Gastroesophageal sphincter (tissue), 4 donors: ENCODE measurements at regions not wholly inside any gene's neighbourhood (a gene's known extent, or its start where the extent isn't known, plus 50 kb on each side); places are given as distances from the start of the nearest gene placed in this dataset.

Source experiments
- ATAC-seq: fragments of 150-250 bp; one replicate; pipeline ENCODE4 v1.9.1; 2016; ENCODE audit warnings: mild to moderate bottlenecking, moderate library complexity
- H3K27ac ChIP-seq, 4 donors: fragments of 200-600 bp; sonication (generic) in 3 of 4; 1 replicate in 3 of 4; 2 replicates in 1 of 4; pipeline ENCODE4 v1.5.1; 2016 to 2019
- H3K27me3 ChIP-seq: fragments of 200-600 bp; sonication (generic); one replicate; pipeline ENCODE4 v1.5.1; 2019
- H3K36me3 ChIP-seq, 2 donors: fragments of 200-600 bp; sonication (generic); one replicate each; pipeline ENCODE4 v1.5.1; 2019; ENCODE audit warnings: control low read depth in 1 of 2
- H3K4me1 ChIP-seq, 3 donors: fragments of 200-600 bp; sonication (generic); 1 replicate in 2 of 3; 2 replicates in 1 of 3; pipeline ENCODE4 v1.5.1; 2016 to 2019; ENCODE audit warnings: control low read depth in 2 of 3
- H3K4me3 ChIP-seq, 2 donors: fragments of 200-600 bp; sonication (generic); one replicate each; pipeline ENCODE4 v1.5.1; 2019; ENCODE audit warnings: mild to moderate bottlenecking in 1 of 2, moderate library complexity in 1 of 2
- H3K9me3 ChIP-seq, 3 donors: fragments of 200-600 bp; sonication (generic); one replicate each; pipeline ENCODE4 v1.5.1; 2017 to 2019; ENCODE audit warnings: control low read depth in 2 of 3
- EP300 ChIP-seq: sonication (generic); formaldehyde crosslinking; IDR thresholded peaks from one replicate; pipeline ENCODE4 v1.6.1; 2017; ENCODE audit warnings: antibody characterized with exemption, mild to moderate bottlenecking
- POLR2A ChIP-seq, 2 donors: fragments of 450-650 bp; IDR thresholded peaks; one replicate each; pipeline ENCODE4 v1.6.1; 2017; ENCODE audit warnings: antibody characterized with exemption in 2 of 2, mild to moderate bottlenecking in 2 of 2, moderate library complexity in 1 of 2
- POLR2AphosphoS5 ChIP-seq: sonication (generic); formaldehyde crosslinking; IDR thresholded peaks from one replicate; pipeline ENCODE4 v1.6.1; 2017; ENCODE audit warnings: antibody characterized with exemption
- WGBS, 2 donors: methylation state at CpG; one replicate each; pipeline ENCODE4 v1.1.5; 2018; ENCODE audit warnings: low coverage in 1 of 2; 5-methylcytosine and 5-hydroxymethylcytosine counted together
- TF ChIP-seq, protein P1 (sequence below), 4 experiments: fragments of 200-600 bp in 2 of 4; fragments of 450-650 bp in 2 of 4; sonication (generic) in 1 of 4; IDR thresholded peaks; one replicate each; pipeline ENCODE4 v1.5.1; 2017 to 2019; ENCODE audit warnings: antibody characterized with exemption in 4 of 4, mild to moderate bottlenecking in 2 of 4, moderate library complexity in 2 of 4

DNA sequence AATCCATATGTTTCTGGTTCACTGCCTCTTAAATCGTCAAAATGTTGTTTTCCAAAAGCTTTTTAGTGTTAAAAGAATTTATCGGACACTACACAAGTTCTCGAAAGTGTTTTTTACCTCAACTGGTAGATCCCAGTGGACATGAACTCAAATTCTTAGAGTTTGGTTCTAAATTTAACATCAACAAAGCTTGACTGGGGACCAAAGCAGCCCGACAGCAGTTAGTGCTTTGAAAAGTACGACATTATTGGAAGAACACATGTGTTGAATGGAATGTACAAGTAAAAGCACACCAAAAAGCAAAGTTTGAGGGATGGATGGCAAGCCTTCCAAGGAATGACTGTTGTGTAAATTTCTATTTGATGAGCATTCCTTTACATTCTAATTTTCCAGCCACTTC lies 803.9 kb upstream of the POU3F3 start:
- Histone ChIP-seq H3K4me3 (no peak overlapping the region), H3K27ac (no peak overlapping the region), H3K36me3 (no peaks in the 10 kb centered on the region), H3K9me3 (no peaks in the 10 kb centered on the region), H3K4me1 (no peaks in the 10 kb centered on the region), H3K27me3 (no peaks in the 10 kb centered on the region)
- no peak for ATAC-seq
- TF ChIP-seq POLR2AphosphoS5: no peak
- TF ChIP-seq POLR2A (IDR thresholded peaks at IDR 0.05): no peak
- no peak for TF ChIP-seq EP300
- TF ChIP-seq, protein P1, sequence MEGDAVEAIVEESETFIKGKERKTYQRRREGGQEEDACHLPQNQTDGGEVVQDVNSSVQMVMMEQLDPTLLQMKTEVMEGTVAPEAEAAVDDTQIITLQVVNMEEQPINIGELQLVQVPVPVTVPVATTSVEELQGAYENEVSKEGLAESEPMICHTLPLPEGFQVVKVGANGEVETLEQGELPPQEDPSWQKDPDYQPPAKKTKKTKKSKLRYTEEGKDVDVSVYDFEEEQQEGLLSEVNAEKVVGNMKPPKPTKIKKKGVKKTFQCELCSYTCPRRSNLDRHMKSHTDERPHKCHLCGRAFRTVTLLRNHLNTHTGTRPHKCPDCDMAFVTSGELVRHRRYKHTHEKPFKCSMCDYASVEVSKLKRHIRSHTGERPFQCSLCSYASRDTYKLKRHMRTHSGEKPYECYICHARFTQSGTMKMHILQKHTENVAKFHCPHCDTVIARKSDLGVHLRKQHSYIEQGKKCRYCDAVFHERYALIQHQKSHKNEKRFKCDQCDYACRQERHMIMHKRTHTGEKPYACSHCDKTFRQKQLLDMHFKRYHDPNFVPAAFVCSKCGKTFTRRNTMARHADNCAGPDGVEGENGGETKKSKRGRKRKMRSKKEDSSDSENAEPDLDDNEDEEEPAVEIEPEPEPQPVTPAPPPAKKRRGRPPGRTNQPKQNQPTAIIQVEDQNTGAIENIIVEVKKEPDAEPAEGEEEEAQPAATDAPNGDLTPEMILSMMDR (IDR thresholded peaks at IDR 0.05): no peak
- WGBS, 2 donors: 65 to 78% methylated on average over 5 of the region's 5 CpGs

DNA sequence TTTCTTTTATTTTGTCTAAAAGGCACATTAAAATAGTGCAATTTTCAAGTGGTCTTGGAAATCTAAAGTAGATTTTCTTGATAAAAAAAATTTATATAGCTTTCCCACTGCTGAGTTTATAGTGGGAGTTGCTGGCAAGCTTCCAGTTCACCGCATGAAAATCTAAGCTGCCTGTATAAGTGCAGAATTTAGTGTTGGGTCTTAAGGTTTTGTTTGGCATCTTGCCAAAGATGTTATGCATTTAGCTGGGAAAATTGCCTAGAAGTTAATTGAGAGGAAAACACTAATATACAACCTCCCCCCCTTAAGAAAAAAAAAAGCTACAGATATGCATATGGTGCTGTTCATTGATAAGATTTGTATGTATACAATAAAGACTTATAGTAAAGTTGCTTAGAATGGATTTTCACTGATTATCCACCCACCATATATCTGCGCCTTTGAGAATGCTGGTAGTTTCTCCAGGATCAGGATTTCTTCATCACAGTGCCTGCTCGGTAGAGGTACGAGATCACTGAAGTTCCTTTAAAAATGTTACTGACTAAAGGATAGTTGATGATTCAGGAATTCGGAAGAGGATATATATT lies 803.2 kb upstream of the POU3F3 start:
- ATAC-seq: no peak
- Histone ChIP-seq H3K36me3 (no peaks in the 10 kb centered on the region), H3K27ac (no peak overlapping the region), H3K4me3 (no peak overlapping the region), H3K27me3 (no peaks in the 10 kb centered on the region), H3K4me1 (no peaks in the 10 kb centered on the region), H3K9me3 (no peaks in the 10 kb centered on the region)
- 62 to 83% methylated on average over 5 of the region's 5 CpGs for WGBS, 2 donors
- TF ChIP-seq, protein P1 (IDR thresholded peaks at IDR 0.05): no peak
- no peak for TF ChIP-seq EP300
- no peak for TF ChIP-seq POLR2A (IDR thresholded peaks at IDR 0.05)
- TF ChIP-seq POLR2AphosphoS5: no peak

DNA sequence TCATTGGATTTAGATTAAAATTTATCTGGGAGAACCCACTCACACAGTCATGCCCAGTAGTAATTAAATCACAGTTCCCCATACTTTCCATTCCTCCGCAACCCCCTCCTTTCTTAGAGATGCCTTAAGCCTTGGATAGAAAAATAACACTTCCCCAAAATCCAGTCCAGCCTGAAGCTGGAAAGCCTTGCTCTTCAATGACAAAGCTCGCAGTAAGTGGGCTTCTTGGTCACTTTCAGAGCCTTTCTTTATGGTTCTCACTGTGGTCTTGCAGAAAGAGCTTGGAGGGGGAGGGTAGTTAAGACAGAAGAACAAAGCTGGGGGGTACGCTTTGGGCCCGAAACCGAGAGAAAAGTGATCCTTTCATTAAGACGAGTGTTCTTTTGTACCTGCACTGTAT lies 802.1 kb upstream of the POU3F3 start:
- WGBS, 2 donors: 73 to 79% methylated on average over 6 of the region's 6 CpGs
- no peak overlapping the region for H3K4me3 ChIP-seq
- H3K27ac ChIP-seq: no peak overlapping the region
- no peaks in the 10 kb centered on the region for H3K4me1 ChIP-seq
- H3K27me3 ChIP-seq: no peaks in the 10 kb centered on the region
- H3K36me3 ChIP-seq: no peaks in the 10 kb centered on the region
- no peak for ATAC-seq
- TF ChIP-seq, protein P1 (IDR thresholded peaks at IDR 0.05): no peak
- no peak for TF ChIP-seq POLR2AphosphoS5
- no peak for TF ChIP-seq POLR2A (IDR thresholded peaks at IDR 0.05)
- TF ChIP-seq EP300: no peak
- no peaks in the 10 kb centered on the region for H3K9me3 ChIP-seq

DNA sequence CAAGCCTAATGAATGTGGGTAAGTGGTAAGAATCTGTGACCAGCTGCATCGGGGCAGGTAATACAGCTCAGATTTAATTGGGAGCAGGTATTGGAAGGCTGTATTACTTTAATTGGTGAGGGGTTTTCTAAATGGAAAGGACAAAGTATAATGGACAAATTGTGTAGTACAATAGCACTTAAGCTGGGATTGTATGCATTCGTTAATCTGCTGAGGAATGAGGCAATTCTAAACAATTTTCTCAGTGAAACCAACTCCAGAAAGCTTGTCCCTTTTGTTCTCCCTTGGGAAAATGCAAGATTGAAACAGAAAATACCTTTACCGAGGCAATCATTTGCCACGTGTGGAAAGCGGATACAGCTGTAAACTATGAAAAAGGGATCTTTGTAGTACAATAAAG lies 801.6 kb upstream of the POU3F3 start:
- Histone ChIP-seq H3K36me3 (no peaks in the 10 kb centered on the region), H3K9me3 (no peaks in the 10 kb centered on the region), H3K4me3 (no peak overlapping the region), H3K27me3 (no peaks in the 10 kb centered on the region), H3K27ac (no peak overlapping the region), H3K4me1 (no peaks in the 10 kb centered on the region)
- TF ChIP-seq POLR2AphosphoS5: no peak
- TF ChIP-seq, protein P1 (IDR thresholded peaks at IDR 0.05): no peak
- no peak for TF ChIP-seq POLR2A (IDR thresholded peaks at IDR 0.05)
- no peak for TF ChIP-seq EP300
- WGBS, 2 donors: 72 to 76% methylated on average over 4 to 5 of the region's 5 CpGs
- no peak for ATAC-seq

DNA sequence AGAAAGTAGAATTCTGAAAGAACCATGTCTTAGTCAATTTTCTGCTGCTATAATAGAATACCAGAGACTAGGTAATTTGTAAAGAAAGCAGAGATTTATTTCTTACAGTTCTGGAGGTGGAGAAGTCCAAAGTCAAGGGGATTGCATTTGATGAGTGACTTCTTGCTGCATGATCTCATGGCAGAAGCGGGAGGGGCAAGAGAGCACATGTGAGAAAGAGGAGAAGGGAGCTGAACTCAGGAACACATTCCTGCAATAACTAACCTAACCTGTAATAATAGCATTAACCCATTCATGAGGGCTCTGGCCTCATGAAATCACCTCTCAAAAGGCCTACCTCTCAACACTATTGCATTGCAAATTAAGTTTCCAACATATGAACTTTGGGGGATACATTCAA lies 797.5 kb upstream of the POU3F3 start:
- Histone ChIP-seq H3K9me3 (no peaks in the 10 kb centered on the region), H3K36me3 (no peaks in the 10 kb centered on the region), H3K4me3 (no peak overlapping the region), H3K27me3 (no peaks in the 10 kb centered on the region), H3K27ac (no peak overlapping the region), H3K4me1 (no peaks in the 10 kb centered on the region)
- no peak for ATAC-seq
- TF ChIP-seq, protein P1 (IDR thresholded peaks at IDR 0.05): no peak
- TF ChIP-seq POLR2AphosphoS5 (no peak), EP300 (no peak), POLR2A (IDR thresholded peaks at IDR 0.05) (no peak)
- 100% methylated on average over 1 of the region's 1 CpG for WGBS, 2 donors
